Sigmoid colon (tissue), 4 donors: ENCODE measurements at regions not wholly inside any gene's neighbourhood (a gene's known extent, or its start where the extent isn't known, plus 50 kb on each side); places are given as distances from the start of the nearest gene placed in this dataset.

Source experiments
- POLR2AphosphoS5 ChIP-seq, 4 donors: sonication (generic); formaldehyde crosslinking; IDR thresholded peaks; one replicate each; pipeline ENCODE4 v1.6.1; 2017; ENCODE audit warnings: antibody characterized with exemption in 4 of 4
- TF ChIP-seq, protein P1 (sequence below), 4 experiments: fragments of 450-650 bp in 3 of 4; fragments of 200-600 bp in 1 of 4; IDR thresholded peaks; one replicate each; pipeline ENCODE4 v1.5.1; 2016 to 2019; ENCODE audit warnings: antibody characterized with exemption in 4 of 4, mild to moderate bottlenecking in 3 of 4, moderate library complexity in 2 of 4

DNA sequence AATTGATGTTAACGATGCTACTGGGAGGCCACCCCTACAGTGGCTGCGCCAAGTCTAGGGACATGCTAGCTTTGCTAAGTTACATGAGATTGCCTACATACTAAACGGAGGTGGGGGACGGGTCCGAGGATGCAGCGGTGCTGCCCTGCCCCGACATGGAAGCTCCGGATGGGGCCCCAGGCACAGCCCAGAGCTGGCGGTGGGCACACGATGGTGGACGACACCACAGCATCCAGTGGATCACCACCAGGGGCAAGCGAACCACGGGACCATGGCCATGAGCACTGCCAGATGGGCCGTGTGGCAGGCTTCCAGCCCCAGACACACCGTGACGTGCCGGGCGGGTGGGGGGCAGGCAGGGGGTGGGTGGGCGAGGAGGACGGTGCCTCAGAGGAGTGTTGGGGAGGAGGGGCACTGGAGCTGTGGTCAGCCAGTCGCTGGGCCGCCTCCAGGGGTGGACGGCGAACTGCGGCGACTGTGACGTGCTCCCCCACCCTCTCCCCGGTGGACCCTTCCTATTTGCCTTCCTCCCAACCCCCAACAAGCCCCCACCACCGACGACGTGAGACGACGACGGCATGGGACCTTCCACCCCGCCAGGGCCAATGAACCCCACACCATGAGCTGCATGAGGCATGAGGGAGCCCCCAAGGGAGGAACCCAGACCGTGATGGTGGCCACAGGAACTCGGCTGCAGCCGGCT is 90.6 kb upstream of the ANKRD30BL start:
- TF ChIP-seq, protein P1, sequence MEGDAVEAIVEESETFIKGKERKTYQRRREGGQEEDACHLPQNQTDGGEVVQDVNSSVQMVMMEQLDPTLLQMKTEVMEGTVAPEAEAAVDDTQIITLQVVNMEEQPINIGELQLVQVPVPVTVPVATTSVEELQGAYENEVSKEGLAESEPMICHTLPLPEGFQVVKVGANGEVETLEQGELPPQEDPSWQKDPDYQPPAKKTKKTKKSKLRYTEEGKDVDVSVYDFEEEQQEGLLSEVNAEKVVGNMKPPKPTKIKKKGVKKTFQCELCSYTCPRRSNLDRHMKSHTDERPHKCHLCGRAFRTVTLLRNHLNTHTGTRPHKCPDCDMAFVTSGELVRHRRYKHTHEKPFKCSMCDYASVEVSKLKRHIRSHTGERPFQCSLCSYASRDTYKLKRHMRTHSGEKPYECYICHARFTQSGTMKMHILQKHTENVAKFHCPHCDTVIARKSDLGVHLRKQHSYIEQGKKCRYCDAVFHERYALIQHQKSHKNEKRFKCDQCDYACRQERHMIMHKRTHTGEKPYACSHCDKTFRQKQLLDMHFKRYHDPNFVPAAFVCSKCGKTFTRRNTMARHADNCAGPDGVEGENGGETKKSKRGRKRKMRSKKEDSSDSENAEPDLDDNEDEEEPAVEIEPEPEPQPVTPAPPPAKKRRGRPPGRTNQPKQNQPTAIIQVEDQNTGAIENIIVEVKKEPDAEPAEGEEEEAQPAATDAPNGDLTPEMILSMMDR (IDR thresholded peaks at IDR 0.05) = no peak
- no peak for TF ChIP-seq POLR2AphosphoS5 (IDR thresholded peaks at IDR 0.05)
